B cell (primary cell): ENCODE measurements at regions not wholly inside any gene's neighbourhood (a gene's known extent, or its start where the extent isn't known, plus 50 kb on each side); places are given as distances from the start of the nearest gene placed in this dataset.
"Not testable (repeated sequence)": the region's sequence is repeated elsewhere in the genome, so short reads cannot be mapped to it uniquely, and the experiment has no call there.

Experiments
- ATAC-seq: fragments of 200-7000 bp; cut with Tn5 transposase; one replicate; pipeline ENCODE4 v1.10.0; 2021; ENCODE audit warnings: low read depth, mild to moderate bottlenecking, moderate number of reproducible peaks, moderate library complexity
- CTCF ChIA-PET: fragments of 350-600 bp; sonication (Branson Sonifier 250); formaldehyde crosslinking; loops from one replicate; lab custom pipeline; 2021; ENCODE audit warnings: antibody characterized with exemption, inconsistent platforms; lab: Charles Lee
- POLR2A ChIA-PET: fragments of 350-600 bp; sonication (Branson Sonifier 250); formaldehyde crosslinking; loops from one replicate; lab custom pipeline; 2021; ENCODE audit warnings: antibody characterized with exemption; lab: Charles Lee
- DNase-seq: peaks from one replicate; pipeline ENCODE4 v3.0.0; 2013
- H2AFZ ChIP-seq: 2 replicates; pipeline ENCODE4 v1.6.1; 2012; ENCODE audit warnings: mild to moderate bottlenecking, low read depth, low read length; ENCODE audit not compliant: insufficient read depth, poor library complexity, severe bottlenecking
- H3K27ac ChIP-seq, 2 donors: 1 replicate in 1 of 2; 2 replicates in 1 of 2; pipeline ENCODE4 v1.5.1; 2012 to 2013; ENCODE audit warnings: low read length in 2 of 2, mild to moderate bottlenecking in 2 of 2, moderate library complexity in 1 of 2
- H3K27me3 ChIP-seq, 4 experiments: fragments of 200-600 bp in 1 of 4; sonication (generic) in 1 of 4; replicated peaks in 1 of 4; 1 replicate in 2 of 4; 2 replicates in 2 of 4; pipeline versions ENCODE4 v1.6.1 to v1.7.0; 2013 to 2016; ENCODE audit warnings: low read length in 3 of 4, mild to moderate bottlenecking in 2 of 4, mixed read lengths in 1 of 4, moderate library complexity in 1 of 4; ENCODE audit not compliant: insufficient read depth in 4 of 4, control insufficient read depth in 3 of 4; ENCODE audit errors: control extremely low read depth in 1 of 4
- H3K36me3 ChIP-seq, 2 experiments: replicated peaks in 1 of 2; 1 replicate in 1 of 2; 2 replicates in 1 of 2; pipeline versions ENCODE4 v1.6.1 to v1.7.1; 2013; ENCODE audit warnings: low read length in 1 of 2; ENCODE audit not compliant: insufficient read depth in 2 of 2, control insufficient read depth in 1 of 2; ENCODE audit errors: control extremely low read depth in 1 of 2, extremely low read depth in 1 of 2
- H3K4me1 ChIP-seq, 2 donors: fragments of 200-600 bp in 1 of 2; sonication (generic) in 1 of 2; 1 replicate in 1 of 2; 2 replicates in 1 of 2; pipeline versions ENCODE4 v1.5.1 to v1.6.1; 2013 to 2017; ENCODE audit warnings: low read length in 2 of 2; ENCODE audit not compliant: control insufficient read depth in 2 of 2, insufficient read depth in 2 of 2
- H3K4me2 ChIP-seq: replicated peaks from 2 replicates; pipeline ENCODE3; 2012; ENCODE audit warnings: mild to moderate bottlenecking, low read depth, low read length; ENCODE audit not compliant: poor library complexity, severe bottlenecking
- H3K4me3 ChIP-seq, 5 experiments: fragments of 200-600 bp in 1 of 5; sonication (generic) in 1 of 5; 1 replicate in 3 of 5; 2 replicates in 2 of 5; pipeline versions ENCODE4 v1.5.1 to v1.7.0; 2011 to 2016; ENCODE audit warnings: low read length in 4 of 5, mild to moderate bottlenecking in 4 of 5, low read depth in 2 of 5, control low read depth in 1 of 5, moderate library complexity in 1 of 5; ENCODE audit not compliant: insufficient read depth in 1 of 5; ENCODE audit errors: control extremely low read depth in 1 of 5, extremely low read depth in 1 of 5
- H3K79me2 ChIP-seq: fragments of 200-600 bp; sonication (generic); one replicate; pipeline ENCODE4 v1.6.0; 2016; ENCODE audit warnings: low read length; ENCODE audit not compliant: control insufficient read depth, insufficient read depth
- H3K9ac ChIP-seq: fragments of 200-600 bp; sonication (generic); 2 replicates; pipeline ENCODE4 v1.6.1; 2017; ENCODE audit warnings: mild to moderate bottlenecking, low read length, moderate library complexity
- H3K9me3 ChIP-seq, 3 donors: one replicate each; pipeline versions ENCODE4 v1.6.1 to v1.7.1; 2013; ENCODE audit warnings: low read length in 2 of 3; ENCODE audit not compliant: control insufficient read depth in 2 of 3, insufficient read depth in 1 of 3; ENCODE audit errors: control extremely low read depth in 1 of 3
- H4K20me1 ChIP-seq: 2 replicates; pipeline ENCODE4 v1.6.0; 2012; ENCODE audit warnings: mild to moderate bottlenecking, low read length; ENCODE audit not compliant: insufficient read depth, control insufficient read depth, poor library complexity, severe bottlenecking
- H3K27ac Mint-ChIP-seq: one replicate; pipeline ENCODE4 v1.8.0; 2021; ENCODE audit warnings: mixed read lengths
- H3K27me3 Mint-ChIP-seq: one replicate; pipeline ENCODE4 v1.8.0; 2021; ENCODE audit warnings: mixed read lengths
- H3K4me1 Mint-ChIP-seq: one replicate; pipeline ENCODE4 v1.8.0; 2021; ENCODE audit warnings: mixed read lengths
- H3K4me3 Mint-ChIP-seq: one replicate; pipeline ENCODE4 v1.8.0; 2021; ENCODE audit warnings: mixed read lengths
- H3K9me3 Mint-ChIP-seq: one replicate; pipeline ENCODE4 v1.8.0; 2022; ENCODE audit warnings: mixed read lengths; ENCODE audit not compliant: insufficient read depth
- CTCF ChIP-seq: fragments of 200-600 bp; IDR thresholded peaks from one replicate; pipeline ENCODE4 v1.8.0; 2022; ENCODE audit warnings: antibody characterized with exemption, mild to moderate bottlenecking
- WGBS: methylation state at CpG from one replicate; pipeline ENCODE4 v1.1.5; 2013; ENCODE audit warnings: missing lambda C conversion rate; ENCODE audit not compliant: insufficient coverage; 5-methylcytosine and 5-hydroxymethylcytosine counted together
- intact Hi-C: fragments of 100-400 bp; cut with micrococcal nuclease; formaldehyde crosslinking; loops from one replicate; pipeline ENCODE4 v1.10.0; 2022

DNA sequence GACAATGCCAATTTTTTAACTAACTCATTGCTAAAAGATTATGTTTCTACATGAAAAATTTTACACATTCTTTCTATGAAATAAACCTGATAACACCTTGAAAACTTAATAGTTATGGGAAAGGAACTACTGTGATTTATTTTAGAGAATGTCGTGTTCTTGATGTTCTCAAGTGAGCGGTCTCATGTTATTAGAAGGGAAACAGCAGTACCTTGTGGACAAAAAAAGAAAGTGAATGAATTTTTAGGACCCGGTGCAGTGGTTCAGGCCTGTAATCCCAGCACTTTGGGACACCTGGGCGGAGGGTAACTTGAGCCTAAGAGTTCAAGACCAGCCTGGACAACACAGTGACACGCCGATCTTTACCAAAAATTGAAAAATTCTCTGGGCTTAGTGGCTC, 908.5 kb upstream of the DEFB115 start:
- POLR2A ChIA-PET, H3K27ac ChIP-seq, H3K4me1 ChIP-seq, ATAC-seq, H3K4me2 ChIP-seq, H3K9ac ChIP-seq, H3K79me2 ChIP-seq, H3K9me3 ChIP-seq, H3K27me3 Mint-ChIP-seq, H3K4me1 Mint-ChIP-seq, CTCF ChIA-PET, H3K9me3 Mint-ChIP-seq, intact Hi-C loops, H2AFZ ChIP-seq, H3K4me3 Mint-ChIP-seq, H3K27ac Mint-ChIP-seq, H4K20me1 ChIP-seq, H3K36me3 ChIP-seq, H3K27me3 ChIP-seq, H3K4me3 ChIP-seq: not testable (repeated sequence)
- DNase-seq = peak; percentile 9
- peak; percentile 26 for TF ChIP-seq CTCF
- 60% methylated on average over 4 of the region's 6 CpGs for WGBS

DNA sequence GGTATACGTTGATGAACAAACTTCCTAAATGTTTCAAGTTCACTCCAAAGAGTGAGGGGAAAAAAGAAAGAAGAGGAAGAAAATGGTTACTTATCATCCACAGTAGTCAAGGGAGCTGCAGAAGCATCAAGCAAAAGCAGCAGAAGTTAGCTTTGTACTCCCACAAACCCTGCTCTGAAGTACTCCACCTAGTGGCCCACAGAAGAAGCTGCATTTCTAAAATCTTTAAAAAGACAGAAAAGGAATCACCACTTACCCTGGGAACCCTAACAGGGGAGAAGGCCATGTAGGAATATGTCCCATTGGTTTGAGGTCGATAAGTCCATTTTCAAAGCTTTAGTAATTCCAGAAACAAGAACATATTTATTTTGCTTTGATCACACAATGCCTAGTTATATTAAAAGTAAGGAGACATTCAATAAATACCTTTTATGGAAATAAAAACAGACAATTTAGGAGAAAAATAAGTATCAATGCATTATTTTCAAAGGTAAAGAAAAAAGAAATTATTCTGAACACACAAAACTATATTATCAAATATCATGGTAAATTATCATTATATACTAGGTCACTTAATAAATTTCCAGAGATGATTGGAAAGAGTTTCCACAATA, 900.5 kb upstream of the DEFB115 start:
- H3K27me3 Mint-ChIP-seq, H3K9me3 Mint-ChIP-seq, H3K9ac ChIP-seq, POLR2A ChIA-PET, H3K36me3 ChIP-seq, H3K79me2 ChIP-seq, H3K4me2 ChIP-seq, intact Hi-C loops, H3K4me1 Mint-ChIP-seq, H3K4me3 ChIP-seq, ATAC-seq, H2AFZ ChIP-seq, H3K4me3 Mint-ChIP-seq, H3K27me3 ChIP-seq, H3K4me1 ChIP-seq, CTCF ChIA-PET, H3K9me3 ChIP-seq, H3K27ac Mint-ChIP-seq, H3K27ac ChIP-seq, H4K20me1 ChIP-seq: not testable (repeated sequence)
- no CpG with 5 or more reads among the region's 2 CpGs for WGBS
- TF ChIP-seq CTCF = peak; percentile 81
- DNase-seq = peak; percentile 5

DNA sequence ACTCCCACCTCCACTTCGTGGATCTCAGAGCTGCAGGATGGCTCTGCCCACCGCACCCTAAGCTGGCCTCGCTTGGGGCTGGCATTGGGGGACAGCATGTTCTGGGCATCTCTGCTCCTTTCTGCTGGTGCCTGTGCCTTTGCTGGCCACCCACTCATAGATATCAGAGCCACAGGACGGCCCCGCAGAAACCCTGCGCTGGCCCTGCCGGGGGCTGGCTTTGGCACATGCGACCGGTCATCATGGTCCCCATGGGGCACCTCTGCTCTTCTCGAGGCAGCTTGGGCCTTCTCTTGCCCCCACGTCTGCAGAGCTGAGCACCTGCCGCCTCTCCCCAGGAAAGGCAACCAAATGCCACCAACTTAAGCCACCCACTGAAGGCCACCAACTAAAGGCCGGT, 895.7 kb upstream of the DEFB115 start:
- H3K79me2 ChIP-seq, H3K4me1 ChIP-seq, H2AFZ ChIP-seq, H4K20me1 ChIP-seq, DNase-seq, H3K9me3 ChIP-seq, H3K27ac ChIP-seq, ATAC-seq, H3K4me3 Mint-ChIP-seq, H3K4me2 ChIP-seq, H3K4me1 Mint-ChIP-seq, CTCF ChIA-PET, POLR2A ChIA-PET, H3K27me3 ChIP-seq, H3K4me3 ChIP-seq, H3K9me3 Mint-ChIP-seq, intact Hi-C loops, H3K9ac ChIP-seq, H3K27ac Mint-ChIP-seq, H3K36me3 ChIP-seq: not testable (repeated sequence)
- H3K27me3 Mint-ChIP-seq = peaks cover 14% of the 10 kb centered on the region
- 87% methylated on average over 13 of the region's 13 CpGs for WGBS
